Activated T-cell treated with anti-CD3 and anti-CD28 coated beads for 24 hours (primary cell): ENCODE measurements at regions not wholly inside any gene's neighbourhood (a gene's known extent, or its start where the extent isn't known, plus 50 kb on each side); places are given as distances from the start of the nearest gene placed in this dataset.

Source experiments
- DNase-seq: peaks from one replicate; pipeline ENCODE4 v3.0.0-alpha.2; 2020; ENCODE audit warnings: low read depth

DNA sequence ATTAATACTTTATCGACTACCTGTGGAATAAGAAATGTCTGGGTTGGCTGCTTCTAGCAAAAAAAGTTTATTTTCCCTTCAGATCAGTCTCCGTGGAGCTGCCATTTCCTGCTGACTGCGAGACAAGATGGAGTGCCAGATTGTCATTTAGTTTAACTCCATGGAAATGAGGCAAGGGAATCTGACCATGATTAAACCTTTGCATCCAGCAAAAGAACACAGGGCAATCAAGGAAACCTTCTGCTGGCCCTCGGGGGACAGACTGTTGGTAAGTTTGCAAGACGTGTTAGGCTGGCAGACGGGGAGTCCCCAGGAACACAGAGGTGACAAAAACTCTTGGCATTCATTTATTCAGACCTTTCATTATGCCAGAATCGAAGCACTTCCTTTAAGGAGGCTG lies 52.2 kb upstream of the SPACA1 start:
- no peak for DNase-seq

DNA sequence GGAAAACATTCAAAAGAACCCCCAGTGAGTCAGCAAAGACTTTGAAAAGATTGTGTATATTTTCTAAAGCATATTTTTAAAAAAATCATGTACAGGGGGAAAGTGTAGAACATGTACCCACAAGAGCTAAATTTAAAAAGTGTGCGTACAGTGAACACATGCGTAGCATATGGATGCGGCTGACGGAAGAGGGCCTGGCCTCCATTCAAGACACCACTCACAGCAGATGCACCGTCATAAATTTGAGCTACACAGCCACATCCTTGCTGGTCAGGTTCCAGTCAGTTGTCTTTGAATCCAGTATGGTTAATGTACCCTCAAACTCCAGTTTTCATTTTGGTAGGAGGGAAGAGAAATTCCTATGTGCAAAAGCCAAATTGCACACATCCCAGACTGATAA lies 54.3 kb upstream of the SPACA1 start:
- DNase-seq, result no peak

DNA sequence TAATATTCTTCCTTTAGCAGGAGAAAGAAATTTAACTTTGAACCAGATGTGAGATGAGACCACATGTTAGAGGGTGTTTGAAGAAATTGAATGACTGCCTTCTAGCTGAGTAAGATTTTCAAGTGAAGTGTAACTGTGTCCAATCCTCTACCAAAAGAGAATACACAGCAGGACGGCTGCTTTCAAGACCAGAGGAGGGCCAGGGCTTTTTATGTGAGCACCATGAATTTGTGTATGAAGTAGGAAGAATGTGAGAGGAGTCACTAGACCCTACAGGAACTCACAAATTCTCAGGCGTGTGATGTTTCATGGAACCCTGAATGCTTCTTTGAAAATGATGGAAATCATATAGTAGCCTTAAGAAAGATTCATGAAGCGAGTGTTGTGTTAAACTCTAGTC lies 56.8 kb upstream of the SPACA1 start:
- DNase-seq, result no peak

DNA sequence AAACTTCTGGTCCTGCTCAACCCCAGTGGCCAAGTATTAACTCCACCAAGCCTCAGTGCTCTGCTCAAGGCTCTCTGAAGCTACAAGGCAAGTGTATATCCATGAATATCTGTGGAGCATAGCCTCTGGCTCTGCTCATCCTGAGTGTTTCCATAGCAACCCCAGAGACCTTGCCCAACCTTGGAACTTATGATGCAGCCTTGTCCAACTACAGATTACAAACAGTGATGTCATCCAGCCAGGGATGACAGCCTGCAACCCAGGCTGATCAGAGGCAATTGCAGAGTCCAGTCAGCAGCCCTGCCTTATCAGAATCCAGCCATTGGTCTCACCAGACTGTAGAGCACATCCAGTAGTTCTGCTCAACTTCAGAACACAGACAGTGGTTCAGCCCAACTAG lies 65.5 kb upstream of the SPACA1 start:
- no peak for DNase-seq

DNA sequence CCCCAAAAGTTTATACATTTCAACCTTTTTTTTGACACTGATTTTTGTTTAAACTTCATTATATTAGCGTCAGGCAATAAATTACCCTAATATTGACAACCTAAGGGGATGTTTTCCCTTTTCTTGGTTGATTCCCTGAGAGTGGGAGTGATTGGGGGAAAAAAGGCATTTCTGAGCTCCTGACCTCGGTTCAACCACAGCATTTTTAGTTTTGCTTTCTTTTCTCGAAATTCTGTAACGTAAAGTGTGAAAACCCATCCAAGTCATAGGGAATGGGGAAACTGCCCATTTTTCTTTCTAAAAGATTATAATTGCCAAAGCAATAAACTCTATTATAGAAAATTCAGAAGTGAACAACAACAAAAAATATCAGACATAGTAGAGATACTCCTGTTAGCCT lies 67.9 kb upstream of the SPACA1 start:
- no peak for DNase-seq

DNA sequence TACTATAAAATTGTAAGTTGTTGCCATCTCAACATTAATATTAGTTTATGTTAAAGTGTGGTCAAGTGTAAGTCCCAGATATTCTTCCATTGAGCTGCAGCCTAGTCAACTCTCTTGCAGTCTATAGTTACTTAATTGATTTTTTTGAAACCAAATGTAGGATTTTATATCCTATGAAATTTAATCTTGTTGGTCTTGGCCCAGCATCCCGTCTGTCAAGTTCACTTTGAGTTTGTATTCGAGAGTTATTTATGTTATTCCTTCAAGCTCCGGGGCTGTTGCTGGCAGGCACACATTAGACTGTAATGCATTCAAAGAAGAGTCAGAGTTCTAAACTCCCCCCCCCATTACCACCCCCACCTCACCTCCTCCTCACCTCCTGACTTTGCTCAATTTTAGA lies 71.0 kb upstream of the SPACA1 start:
- no peak for DNase-seq

DNA sequence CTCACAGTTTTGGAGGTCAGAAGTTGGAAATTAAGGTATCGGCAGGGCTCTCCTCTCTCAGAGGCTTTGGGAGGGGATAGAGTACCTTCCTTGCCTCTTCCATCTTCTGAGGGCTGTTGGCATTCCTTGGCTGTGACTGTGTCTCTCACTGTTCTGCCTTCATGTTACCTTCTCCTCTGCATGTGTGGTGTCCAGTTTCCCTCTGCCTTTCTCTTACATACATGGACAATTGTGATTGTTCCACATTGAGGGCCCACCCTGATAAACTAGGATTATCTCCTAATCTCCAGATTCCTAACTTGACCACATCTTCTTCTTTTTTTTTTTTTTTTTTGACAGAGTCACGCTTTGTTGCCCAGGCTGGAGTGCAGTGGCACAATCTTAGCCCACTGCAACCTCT lies 72.1 kb upstream of the SPACA1 start:
- DNase-seq, result no peak

DNA sequence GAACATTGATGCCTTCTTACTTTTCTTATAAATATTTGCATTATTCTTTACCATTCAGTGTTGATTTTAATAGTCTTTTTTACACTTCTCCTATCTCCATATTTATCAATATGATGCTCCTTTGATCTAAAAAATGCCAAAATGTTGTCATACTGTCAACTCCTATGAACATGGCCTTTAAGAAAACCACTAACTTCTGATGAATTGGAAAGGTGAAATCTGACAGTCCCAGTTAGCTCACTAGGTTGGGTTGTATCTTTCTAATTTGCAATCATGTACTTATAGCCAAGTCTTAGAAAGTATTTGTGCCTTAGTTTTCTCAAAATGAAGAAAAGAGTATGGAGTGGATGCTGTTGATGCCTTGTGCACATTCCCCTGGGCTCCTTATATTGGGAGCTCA lies 75.4 kb upstream of the SPACA1 start:
- DNase-seq, result no peak

DNA sequence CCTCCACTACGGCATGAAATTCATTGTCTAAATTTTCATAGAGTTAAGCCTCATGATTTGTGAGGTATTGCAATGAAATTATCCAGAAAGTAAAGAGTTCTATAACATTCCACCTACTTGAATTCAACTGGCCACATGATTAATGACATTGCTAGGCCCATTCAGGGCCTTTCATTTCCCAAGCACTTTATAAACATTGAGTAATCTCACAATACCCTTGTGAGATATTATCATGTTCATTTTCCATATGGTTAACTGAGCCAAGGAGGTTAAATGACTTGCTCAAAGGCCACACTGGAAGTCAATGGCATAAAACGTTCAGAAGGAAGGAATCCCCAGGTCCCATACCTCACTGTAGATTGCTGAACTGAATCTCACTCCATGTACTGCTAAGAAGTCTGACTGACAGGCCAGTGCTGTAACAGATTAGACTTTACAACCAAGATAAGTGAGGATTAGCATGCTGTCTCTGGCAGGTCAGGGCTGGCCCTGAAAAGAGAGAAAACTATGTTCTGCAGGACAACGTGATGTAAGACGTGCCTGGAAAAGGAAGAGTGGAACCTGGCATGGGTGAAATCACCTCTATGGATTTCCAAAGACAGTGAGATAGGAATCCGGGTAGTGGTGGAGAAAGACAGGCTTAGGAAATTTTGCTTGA lies 75.9 kb upstream of the SPACA1 start:
- no peak for DNase-seq

DNA sequence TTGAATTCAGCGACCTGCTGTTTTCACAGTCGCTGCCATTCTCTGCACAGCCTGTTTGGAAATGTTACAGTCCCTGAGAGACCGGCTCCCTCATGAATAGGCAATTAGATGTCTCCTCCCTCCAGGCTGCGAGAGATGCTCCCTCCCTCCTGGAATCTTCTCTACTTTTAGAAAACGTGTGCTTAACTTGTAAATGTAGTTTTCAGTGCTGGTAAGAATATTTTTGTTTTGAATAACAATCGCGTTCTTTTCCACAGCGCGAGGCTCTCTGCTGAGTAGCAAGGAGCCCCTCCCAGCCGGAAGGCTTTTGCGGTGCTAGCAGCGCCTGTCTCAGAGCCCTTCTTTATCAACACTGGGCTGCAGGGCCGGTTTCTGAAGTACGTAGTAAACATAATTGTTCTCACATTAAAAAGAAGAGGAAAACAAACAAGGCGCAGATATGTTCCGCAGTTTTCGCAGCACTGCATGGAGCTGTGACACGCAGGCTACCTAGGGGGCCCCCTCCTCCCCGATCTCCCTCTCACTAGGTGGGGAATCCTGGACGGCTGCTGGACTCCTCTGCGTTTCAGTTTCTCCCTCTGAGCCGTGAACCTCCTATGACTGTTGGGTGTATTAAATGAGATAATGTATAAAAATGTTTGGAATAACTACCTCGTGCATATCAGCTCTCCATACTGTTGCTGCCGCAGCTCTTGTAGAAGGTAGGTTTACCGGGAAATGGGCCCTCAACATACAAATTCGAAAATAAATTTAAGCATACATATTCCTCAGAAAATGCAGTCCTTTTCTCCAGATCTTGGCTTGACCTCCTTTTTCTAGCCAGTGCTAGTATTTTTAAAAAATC lies 79.0 kb upstream of the SPACA1 start:
- DNase-seq, result no peak

DNA sequence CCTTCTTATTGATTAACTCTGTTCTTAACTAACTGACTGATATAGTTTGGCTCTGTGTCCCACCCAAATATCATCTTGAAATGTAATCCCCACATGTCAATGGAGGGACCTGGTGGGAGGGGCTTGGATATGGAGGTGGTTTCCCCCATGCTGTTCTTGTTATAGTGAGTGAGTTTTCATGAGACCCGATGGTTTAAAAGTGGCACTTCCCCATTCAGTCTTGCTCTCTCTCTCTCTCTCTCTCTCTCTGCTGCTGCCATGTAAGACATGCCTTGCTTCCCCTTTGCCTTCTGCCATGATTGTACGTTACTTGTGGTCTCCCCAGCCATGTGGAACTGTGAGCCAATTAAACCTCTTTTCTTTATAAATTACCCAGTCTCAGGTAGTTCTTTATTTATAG lies 81.8 kb upstream of the SPACA1 start:
- no peak for DNase-seq

DNA sequence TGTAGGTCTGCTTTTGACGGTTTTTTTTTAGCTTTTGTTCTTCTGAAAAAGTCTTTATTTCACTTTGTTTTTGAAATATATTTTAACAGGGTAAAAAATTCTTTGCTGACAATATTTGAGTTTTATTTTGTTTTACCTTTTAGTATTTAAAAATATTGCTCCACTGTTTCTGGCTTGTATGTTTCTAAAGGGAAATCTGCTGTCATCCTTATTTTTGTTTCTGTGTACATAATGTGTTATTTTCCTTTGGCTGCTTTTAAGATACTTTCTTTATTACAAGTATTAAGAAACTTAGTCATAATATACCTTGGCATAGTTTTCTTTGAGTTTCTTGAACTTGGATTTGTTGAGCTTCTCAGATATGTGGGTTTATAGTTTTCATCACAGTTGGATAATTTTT lies 88.6 kb upstream of the SPACA1 start:
- no peak for DNase-seq

DNA sequence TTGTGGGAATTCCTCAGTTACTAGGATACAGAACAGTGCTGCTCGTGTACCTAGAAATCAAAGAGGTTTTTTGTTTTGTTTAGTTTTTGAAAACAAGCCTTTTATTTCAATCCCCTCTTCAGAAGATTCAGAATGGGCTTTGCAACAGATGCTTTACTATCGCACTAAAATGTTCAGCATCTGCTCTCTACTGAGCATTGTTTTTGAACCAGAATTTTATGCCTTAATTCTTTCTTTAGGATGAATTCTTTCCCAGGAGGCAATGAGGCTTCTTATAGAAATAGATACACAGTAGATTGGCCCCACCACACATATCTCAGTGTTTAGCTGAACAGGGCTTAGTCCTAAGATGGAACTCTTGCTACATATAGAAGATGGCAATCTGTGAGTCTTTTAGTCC lies 95.9 kb upstream of the SPACA1 start:
- no peak for DNase-seq

DNA sequence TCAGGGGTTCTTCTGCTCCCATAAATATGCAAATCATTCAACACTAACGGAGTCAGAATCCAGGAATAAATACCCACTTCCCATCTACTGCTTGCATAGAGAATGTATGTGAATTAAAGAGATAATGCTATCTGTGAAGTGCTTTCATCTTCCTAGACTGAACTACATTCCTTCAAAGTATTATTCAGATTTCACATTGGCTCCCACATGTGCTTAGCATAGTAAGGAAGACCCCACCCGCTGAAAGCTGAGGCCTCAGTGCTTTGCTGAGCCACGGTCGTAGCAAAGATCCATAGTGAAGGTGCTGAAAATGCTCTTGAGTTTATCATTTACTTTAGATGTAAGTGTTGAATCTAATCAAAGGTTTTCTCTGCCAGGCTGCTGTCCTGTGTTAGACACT lies 97.0 kb upstream of the SPACA1 start:
- no peak for DNase-seq

DNA sequence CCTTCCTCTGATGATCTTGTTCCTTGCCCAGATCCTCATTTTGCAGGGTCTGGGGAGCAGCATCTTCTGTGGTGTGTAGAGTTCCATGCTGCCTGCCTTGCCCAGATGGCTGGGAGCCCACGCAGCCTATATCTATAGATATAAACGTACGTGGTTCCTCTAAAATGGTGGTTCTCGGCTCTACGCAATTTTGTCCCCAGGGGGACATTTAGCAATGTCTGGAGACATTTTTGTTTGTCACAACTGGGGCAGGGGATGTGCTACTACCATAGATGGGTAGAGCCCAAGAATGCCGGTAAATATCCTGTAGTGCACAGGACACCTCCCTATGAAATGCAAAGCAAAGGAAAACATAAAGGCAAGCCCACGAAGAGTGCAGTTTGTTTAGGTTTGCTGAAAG lies 98.4 kb upstream of the SPACA1 start:
- DNase-seq, result no peak

DNA sequence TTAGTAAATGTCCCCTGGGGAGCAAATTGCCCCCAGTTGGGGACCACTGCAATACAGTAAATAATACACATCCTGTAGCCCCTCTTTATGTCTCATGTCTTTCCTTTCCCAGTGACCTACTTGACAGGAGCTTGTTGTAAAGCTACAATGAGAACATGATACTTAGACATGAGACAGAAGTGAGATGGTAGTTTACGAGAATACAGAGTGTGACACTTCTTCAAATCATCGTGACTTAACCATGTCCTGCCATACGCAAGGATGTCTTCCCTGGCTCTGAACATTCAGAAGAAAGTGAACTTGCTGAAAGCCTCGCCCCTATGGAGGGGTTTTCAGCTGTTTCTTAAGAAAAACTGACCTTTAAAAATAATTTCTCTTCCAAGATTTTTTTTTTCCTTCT lies 101.0 kb upstream of the SPACA1 start:
- DNase-seq, result no peak

DNA sequence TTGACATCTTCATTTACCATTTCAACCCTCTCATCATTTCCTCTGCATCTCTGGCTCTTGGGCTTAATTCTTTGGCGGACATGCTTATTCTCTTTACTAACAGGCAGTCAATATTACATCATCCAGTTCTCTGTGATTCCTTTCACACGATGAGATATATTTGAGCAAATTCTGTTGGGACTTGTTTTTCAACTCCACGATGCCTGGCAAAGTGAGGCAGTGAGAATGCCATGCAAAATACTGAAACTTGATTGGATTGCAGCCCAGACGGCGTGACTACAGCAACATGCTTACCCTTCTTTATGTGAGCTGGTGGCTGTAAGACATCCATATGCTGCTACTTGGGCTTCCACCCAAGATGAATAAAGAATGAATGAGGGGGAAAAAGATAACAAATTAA lies 101.7 kb upstream of the SPACA1 start:
- DNase-seq, result no peak

DNA sequence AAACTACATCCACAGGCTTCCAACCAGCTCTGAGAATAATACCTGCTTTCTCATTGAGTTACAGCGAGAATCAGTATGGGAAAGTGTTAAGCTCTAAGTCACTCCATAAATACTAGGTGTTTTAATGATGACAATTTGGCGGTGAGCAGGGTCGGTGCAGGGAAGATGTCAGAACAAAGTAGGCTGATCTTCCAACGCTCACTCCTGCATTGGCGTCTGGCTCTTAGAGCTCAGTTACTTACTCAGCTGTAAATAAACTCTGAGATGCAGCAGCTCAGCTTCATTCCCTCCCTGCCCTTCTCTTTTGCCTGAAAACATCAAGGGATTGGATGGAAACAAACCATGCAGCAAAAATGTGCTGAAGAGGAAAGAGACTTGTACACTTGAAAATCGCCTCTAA lies 102.5 kb upstream of the SPACA1 start:
- no peak for DNase-seq

DNA sequence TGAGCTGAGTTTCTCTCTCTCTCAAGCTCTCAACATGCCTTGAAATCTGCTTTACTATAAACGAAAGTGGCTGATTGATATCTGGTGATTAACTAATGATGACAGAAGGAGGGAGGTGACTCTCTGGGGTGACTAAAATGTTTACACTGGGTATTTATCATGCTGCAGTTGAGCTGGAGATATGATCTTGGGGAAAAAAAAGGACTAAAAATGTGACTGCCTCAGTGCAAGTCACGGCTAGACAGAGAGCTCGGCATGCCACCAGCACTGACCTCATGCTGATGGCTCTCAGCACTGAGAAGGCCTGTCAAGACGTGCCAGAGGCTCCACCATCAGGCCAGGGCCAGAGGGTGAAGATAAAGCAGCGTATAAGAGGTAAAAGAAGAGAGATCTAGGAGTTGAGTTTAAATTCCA lies 103.1 kb upstream of the SPACA1 start:
- DNase-seq, result no peak

DNA sequence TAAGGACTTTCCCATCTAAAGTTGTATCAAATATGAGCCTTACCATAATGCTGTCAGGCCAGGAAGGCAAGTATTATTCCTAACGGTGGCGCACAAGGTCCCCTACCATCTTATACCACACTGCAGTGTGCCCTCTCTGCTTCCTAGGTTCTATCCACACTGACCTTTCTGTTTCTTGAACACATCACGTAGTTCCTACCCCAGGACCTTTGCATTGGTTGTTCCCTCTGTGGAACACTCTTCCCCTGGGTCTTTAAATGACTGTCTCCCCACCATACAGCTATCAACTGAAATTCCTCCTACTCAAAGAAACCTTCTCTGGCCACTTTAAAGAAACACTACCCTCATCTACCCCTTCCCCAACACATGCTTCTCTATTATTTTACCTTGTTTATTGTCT lies 104.5 kb upstream of the SPACA1 start:
- DNase-seq, result no peak

DNA sequence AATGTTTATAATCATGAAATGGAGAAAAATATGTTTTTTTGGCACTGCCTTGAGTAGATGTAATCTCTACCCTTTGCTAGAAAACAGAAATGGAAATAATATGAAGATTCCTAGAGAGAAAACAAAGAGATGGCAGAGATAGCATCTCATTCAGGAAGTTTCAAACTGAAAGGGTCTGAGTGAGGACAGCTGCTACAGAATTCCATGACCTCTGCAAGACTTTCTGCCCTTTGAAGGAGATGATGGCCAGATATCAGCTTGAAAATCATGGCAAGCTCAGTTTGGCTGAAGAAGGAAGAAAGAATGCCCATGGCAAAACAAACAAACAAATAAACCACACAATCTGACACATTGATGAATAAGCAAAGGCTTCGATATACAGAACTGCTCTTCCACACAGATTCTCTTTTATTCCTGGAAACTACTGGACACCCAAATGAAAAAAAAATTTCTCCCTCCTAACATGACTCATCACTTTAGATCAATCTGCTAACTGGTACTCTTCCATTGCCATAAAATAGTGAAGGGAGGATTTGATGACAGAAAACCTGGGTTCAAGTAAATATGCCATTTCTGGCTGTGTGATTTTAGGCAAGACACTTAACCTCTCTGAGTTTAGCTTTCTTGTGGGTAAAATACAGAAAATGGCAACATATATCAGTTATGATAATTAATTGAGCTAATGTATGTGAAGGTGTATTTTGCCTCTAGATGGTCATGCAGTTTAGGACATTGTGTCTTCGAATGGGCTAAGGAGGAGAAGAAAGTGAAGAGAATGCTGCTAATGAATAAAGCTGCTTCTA lies 105.9 kb upstream of the SPACA1 start:
- no peak for DNase-seq

DNA sequence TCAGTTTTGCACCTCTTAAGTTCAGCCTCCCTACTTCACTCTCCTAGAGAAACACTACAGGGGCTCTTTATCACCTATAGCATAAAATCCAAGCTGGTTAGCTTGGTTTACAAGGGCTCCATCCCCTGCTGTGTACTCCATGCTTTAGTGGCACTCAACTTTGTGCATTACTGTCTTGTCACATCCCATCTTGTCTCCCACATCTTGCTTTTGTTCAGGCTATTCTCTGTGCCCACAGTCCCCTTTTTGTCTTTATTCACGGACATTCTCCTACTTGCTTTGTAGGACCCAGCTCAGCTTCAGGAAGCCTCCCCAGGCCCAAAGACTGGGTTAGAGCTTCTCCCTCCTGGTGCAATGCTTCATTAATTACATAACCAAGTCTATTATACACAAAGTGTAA lies 107.9 kb upstream of the SPACA1 start:
- DNase-seq, result no peak

DNA sequence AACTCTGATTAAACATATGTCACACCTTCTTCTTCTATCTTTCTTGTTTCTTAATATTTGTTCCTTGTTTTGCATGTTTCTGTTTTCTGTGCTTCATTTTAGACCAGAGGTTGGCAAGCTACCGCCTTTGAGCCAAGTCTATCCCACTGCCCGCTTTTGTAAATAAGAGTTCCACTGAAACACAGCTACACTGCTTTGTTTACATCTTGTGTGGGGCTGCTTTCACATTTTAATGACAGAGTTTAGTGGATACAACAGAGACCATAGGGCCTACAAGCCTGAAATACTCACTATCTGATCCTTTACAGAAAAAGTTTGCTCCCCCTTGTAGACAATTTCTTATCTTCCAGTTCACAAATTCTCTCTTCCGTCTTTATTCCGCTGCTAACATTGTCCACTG lies 109.4 kb upstream of the SPACA1 start:
- no peak for DNase-seq
